Nephron progenitor cell (in vitro differentiated cells): ENCODE measurements at regions not wholly inside any gene's neighbourhood (a gene's known extent, or its start where the extent isn't known, plus 50 kb on each side); places are given as distances from the start of the nearest gene placed in this dataset.

Source experiments
- DNase-seq: peaks from one replicate; pipeline ENCODE4 v3.0.0; 2021
- H3K27ac Mint-ChIP-seq: 2 replicates; pipeline ENCODE4 v1.8.0; 2021; ENCODE audit warnings: mild to moderate bottlenecking, moderate library complexity, mixed read lengths
- H3K27me3 Mint-ChIP-seq: 2 replicates; pipeline ENCODE4 v1.8.0; 2021; ENCODE audit warnings: mild to moderate bottlenecking, low read depth, mixed read lengths; ENCODE audit not compliant: poor library complexity
- H3K36me3 Mint-ChIP-seq: 2 replicates; pipeline ENCODE4 v1.8.0; 2021; ENCODE audit warnings: low read depth, mixed read lengths
- H3K4me1 Mint-ChIP-seq: 2 replicates; pipeline ENCODE4 v1.8.0; 2021; ENCODE audit warnings: mixed read lengths
- H3K4me3 Mint-ChIP-seq: 2 replicates; pipeline ENCODE4 v1.8.0; 2021; ENCODE audit warnings: mild to moderate bottlenecking, moderate library complexity, mixed read lengths
- H3K9me3 Mint-ChIP-seq: 2 replicates; pipeline ENCODE4 v1.8.0; 2021; ENCODE audit warnings: mild to moderate bottlenecking, moderate library complexity, mixed read lengths
- TF ChIP-seq, protein P1 (sequence below): fragments of 200-600 bp; sonication (generic); IDR thresholded peaks from 2 replicates; pipeline ENCODE4 v1.5.0; 2021; ENCODE audit warnings: antibody characterized with exemption

DNA sequence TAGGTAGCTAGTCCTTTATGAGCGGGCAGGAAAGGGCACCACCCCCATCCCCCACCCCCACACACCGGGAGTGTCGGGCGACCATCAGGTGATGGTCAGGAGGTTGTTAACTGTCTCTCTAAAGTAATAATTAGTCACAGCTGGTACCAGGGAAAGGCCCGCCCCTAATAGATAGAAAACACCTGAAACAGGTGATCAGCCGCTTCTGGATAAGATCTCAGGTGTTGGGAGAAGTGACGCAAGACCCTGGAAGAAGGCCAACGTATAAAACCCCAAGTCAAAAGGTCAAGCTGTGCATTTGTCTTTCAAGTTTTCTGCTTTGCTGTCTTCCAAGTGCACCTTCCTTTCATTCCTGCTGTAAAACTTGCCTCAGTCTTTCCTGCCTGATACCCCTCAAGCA, 59.6 kb upstream of the LINC00305 start:
- TF ChIP-seq, protein P1, sequence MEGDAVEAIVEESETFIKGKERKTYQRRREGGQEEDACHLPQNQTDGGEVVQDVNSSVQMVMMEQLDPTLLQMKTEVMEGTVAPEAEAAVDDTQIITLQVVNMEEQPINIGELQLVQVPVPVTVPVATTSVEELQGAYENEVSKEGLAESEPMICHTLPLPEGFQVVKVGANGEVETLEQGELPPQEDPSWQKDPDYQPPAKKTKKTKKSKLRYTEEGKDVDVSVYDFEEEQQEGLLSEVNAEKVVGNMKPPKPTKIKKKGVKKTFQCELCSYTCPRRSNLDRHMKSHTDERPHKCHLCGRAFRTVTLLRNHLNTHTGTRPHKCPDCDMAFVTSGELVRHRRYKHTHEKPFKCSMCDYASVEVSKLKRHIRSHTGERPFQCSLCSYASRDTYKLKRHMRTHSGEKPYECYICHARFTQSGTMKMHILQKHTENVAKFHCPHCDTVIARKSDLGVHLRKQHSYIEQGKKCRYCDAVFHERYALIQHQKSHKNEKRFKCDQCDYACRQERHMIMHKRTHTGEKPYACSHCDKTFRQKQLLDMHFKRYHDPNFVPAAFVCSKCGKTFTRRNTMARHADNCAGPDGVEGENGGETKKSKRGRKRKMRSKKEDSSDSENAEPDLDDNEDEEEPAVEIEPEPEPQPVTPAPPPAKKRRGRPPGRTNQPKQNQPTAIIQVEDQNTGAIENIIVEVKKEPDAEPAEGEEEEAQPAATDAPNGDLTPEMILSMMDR = no peak
- Mint-ChIP-seq H3K4me1 (peaks cover 25% of the 10 kb centered on the region), H3K36me3 (no peaks in the 10 kb centered on the region), H3K4me3 (no peak overlapping the region), H3K27me3 (no peaks in the 10 kb centered on the region), H3K9me3 (no peaks in the 10 kb centered on the region), H3K27ac (no peak overlapping the region)
- DNase-seq = no peak

DNA sequence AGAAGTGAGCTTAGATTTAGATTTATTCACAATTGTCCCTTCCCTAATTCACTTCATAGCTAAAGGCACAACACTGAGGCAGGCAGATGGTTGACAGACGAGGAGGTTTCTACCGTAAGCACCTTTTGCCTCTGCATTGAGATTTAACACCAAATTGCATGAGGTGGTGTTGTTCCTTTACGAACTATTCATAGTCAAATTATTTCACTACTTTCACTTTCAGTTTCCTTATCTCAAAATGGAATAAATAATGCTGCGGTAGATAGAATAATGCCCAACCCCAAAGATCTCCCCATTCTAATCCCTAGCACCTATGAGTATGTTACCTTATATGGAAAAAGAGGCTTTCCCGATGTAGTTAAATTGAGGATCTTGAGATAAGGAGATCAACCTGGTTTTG, 58.9 kb upstream of the LINC00305 start:
- Mint-ChIP-seq H3K27ac (no peak overlapping the region), H3K27me3 (no peaks in the 10 kb centered on the region), H3K4me3 (no peak overlapping the region), H3K9me3 (no peaks in the 10 kb centered on the region), H3K36me3 (no peaks in the 10 kb centered on the region), H3K4me1 (peaks cover 32% of the 10 kb centered on the region)
- no peak for DNase-seq
- TF ChIP-seq, protein P1 = no peak

DNA sequence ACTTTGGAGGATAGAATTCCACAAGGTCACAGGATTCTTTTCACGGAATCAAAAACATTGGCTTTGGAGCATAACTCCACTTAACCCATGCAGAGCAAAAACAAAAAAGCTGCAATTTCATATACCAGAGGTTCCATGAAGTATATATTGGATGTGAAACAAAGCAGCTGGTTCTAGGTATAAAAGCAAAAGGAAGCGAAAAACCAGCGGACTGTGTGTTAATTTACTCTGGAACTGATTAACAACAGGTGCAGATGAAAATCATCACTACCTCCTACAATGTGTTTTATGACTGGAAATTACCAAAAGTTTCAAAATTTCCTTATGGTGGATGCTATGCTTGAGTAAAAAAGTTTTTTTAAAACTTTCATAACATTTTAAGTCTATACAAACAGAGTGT, 54.4 kb upstream of the LINC00305 start:
- Mint-ChIP-seq H3K4me1 (peaks cover 42% of the 10 kb centered on the region), H3K27ac (no peak overlapping the region), H3K4me3 (no peak overlapping the region), H3K27me3 (no peaks in the 10 kb centered on the region), H3K9me3 (no peaks in the 10 kb centered on the region), H3K36me3 (no peaks in the 10 kb centered on the region)
- TF ChIP-seq, protein P1 = no peak
- DNase-seq = no peak

DNA sequence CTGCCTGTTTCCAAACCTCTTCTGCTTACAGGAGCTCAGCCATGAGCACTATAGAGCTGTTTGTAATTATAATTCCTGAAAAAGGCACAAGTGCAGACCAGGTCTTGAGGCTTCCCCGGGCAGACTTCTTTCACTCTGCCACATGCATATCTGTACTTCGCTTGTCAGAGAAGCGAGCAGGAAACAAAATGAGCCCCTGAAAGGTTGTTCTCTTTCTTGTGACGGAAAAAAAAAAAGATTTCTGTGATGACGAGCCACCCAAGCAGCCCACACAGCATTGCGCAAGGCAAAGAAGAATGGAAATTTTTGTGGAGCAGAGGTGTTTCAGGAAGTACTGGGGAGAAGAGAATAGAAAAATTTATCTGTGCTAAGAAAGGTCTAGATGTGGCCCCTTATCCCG, 54.0 kb upstream of the LINC00305 start:
- TF ChIP-seq, protein P1 = no peak
- Mint-ChIP-seq H3K4me3 (no peak overlapping the region), H3K9me3 (no peaks in the 10 kb centered on the region), H3K36me3 (no peaks in the 10 kb centered on the region), H3K4me1 (peaks cover 42% of the 10 kb centered on the region), H3K27me3 (no peaks in the 10 kb centered on the region), H3K27ac (peak overlapping the region; percentile 84)
- no peak for DNase-seq

DNA sequence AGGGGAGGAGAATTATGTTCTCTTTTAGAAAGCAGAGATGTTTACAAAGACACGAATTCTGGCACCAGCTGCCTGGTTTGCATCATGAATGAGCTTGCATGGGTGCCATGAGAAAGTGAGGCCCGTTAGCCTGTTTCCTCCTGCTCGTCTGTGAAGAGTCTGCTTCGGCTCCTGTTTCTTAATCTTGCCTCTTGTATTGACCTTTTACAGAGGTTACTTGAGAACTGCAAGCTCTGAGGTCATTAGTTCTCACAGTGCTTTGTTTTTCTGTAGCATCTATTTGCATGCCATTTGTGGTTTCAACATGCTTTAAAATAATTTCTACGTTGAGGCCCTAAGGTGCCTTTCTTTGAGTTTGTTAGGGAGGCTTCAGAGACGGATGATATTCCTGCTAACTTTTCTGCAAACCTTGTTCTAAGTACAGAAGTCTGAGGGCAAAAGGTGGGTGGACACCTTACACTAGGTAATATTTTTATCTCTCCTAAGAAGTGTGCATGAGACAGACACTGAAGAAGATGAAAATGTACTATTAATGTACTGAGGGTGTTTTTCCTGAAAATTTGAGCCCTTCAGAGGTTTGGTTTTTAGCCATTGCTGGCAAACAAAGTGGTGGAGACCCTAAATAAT, 53.4 kb upstream of the LINC00305 start:
- H3K27ac Mint-ChIP-seq = peak overlapping the region; percentile 84
- TF ChIP-seq, protein P1 = no peak
- H3K36me3 Mint-ChIP-seq = no peaks in the 10 kb centered on the region
- peaks cover 42% of the 10 kb centered on the region for H3K4me1 Mint-ChIP-seq
- no peaks in the 10 kb centered on the region for H3K9me3 Mint-ChIP-seq
- DNase-seq = no peak
- no peak overlapping the region for H3K4me3 Mint-ChIP-seq
- H3K27me3 Mint-ChIP-seq = no peaks in the 10 kb centered on the region

DNA sequence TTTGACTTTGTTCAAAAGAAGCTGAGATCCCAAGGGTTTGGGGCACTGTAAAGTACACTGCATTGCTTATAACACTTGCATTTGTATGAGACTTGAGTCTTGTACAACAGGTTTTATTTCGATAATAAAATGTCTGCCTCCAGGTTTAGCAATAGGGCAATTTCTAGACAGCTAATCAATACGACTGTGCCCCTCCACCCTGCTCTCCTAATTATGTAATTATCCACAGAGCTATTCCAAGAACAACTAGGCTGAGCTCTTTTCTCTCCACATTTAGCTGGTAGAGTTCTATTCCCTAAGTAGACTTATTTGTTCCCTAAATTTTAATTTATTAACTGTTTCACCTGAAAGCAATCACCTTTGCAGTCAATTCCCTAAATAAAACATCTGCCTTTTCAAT, 52.9 kb upstream of the LINC00305 start:
- no peaks in the 10 kb centered on the region for H3K27me3 Mint-ChIP-seq
- H3K36me3 Mint-ChIP-seq = no peaks in the 10 kb centered on the region
- peaks cover 42% of the 10 kb centered on the region for H3K4me1 Mint-ChIP-seq
- no peak for DNase-seq
- TF ChIP-seq, protein P1 = no peak
- no peak overlapping the region for H3K27ac Mint-ChIP-seq
- no peaks in the 10 kb centered on the region for H3K9me3 Mint-ChIP-seq
- no peak overlapping the region for H3K4me3 Mint-ChIP-seq
